ENCODE measurements at regions not wholly inside any gene's neighbourhood (a gene's known extent, or its start where the extent isn't known, plus 50 kb on each side); places are given as distances from the start of the nearest gene placed in this dataset.

DNA sequence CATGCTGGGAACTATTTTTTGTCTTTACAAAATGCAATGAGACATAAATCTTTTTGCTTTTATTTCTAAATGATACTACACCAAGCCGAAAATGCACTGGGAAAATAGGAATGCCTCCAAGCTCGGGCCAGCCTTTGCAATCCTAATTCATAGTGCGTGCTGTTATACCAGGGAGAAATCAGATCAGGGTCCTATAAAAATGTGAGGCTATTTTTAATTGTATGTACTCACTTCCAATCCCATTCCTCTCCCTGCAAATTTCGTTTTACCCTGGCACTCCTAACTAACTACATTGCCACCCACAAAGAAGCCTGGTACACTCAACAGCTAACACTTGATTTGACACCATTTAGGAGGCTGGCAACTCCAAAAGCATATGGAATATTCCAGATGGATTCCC, 350.6 kb upstream of the ZFP64 start:
- ChIA-PET POLR2A (no interaction called here), CTCF (no interaction called here)
- TF ChIP-seq POLR2AphosphoS5 (IDR thresholded peaks at IDR 0.05; ENCODE audit: low read depth, low read length) (no peak), TCF7L2 (IDR thresholded peaks at IDR 0.05; ENCODE audit: low read depth, low read length) (no peak), SIN3A (IDR thresholded peaks at IDR 0.05; ENCODE audit: borderline replicate concordance, insufficient read depth, low read depth, low read length) (no peak)
- TF ChIP-seq, protein P1, sequence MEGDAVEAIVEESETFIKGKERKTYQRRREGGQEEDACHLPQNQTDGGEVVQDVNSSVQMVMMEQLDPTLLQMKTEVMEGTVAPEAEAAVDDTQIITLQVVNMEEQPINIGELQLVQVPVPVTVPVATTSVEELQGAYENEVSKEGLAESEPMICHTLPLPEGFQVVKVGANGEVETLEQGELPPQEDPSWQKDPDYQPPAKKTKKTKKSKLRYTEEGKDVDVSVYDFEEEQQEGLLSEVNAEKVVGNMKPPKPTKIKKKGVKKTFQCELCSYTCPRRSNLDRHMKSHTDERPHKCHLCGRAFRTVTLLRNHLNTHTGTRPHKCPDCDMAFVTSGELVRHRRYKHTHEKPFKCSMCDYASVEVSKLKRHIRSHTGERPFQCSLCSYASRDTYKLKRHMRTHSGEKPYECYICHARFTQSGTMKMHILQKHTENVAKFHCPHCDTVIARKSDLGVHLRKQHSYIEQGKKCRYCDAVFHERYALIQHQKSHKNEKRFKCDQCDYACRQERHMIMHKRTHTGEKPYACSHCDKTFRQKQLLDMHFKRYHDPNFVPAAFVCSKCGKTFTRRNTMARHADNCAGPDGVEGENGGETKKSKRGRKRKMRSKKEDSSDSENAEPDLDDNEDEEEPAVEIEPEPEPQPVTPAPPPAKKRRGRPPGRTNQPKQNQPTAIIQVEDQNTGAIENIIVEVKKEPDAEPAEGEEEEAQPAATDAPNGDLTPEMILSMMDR (IDR thresholded peaks at IDR 0.05): no peak
- TF ChIP-seq, protein P2, sequence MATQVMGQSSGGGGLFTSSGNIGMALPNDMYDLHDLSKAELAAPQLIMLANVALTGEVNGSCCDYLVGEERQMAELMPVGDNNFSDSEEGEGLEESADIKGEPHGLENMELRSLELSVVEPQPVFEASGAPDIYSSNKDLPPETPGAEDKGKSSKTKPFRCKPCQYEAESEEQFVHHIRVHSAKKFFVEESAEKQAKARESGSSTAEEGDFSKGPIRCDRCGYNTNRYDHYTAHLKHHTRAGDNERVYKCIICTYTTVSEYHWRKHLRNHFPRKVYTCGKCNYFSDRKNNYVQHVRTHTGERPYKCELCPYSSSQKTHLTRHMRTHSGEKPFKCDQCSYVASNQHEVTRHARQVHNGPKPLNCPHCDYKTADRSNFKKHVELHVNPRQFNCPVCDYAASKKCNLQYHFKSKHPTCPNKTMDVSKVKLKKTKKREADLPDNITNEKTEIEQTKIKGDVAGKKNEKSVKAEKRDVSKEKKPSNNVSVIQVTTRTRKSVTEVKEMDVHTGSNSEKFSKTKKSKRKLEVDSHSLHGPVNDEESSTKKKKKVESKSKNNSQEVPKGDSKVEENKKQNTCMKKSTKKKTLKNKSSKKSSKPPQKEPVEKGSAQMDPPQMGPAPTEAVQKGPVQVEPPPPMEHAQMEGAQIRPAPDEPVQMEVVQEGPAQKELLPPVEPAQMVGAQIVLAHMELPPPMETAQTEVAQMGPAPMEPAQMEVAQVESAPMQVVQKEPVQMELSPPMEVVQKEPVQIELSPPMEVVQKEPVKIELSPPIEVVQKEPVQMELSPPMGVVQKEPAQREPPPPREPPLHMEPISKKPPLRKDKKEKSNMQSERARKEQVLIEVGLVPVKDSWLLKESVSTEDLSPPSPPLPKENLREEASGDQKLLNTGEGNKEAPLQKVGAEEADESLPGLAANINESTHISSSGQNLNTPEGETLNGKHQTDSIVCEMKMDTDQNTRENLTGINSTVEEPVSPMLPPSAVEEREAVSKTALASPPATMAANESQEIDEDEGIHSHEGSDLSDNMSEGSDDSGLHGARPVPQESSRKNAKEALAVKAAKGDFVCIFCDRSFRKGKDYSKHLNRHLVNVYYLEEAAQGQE (IDR thresholded peaks at IDR 0.05; ENCODE audit: insufficient read depth in 1 of 2, low read depth in 2 of 2, low read length in 1 of 2): no peak
- Histone ChIP-seq H3K4me1 (ENCODE audit: control insufficient read depth, insufficient read depth, low read length) (no peaks in the 10 kb centered on the region), H3K27me3 (ENCODE audit: control insufficient read depth, insufficient read depth, low read length) (no peaks in the 10 kb centered on the region), H3K36me3 (ENCODE audit: control insufficient read depth, insufficient read depth, low read length) (no peaks in the 10 kb centered on the region), H3K9me3 (ENCODE audit: control insufficient read depth, insufficient read depth, low read depth, low read length) (no peaks in the 10 kb centered on the region), H3K4me3 (ENCODE audit: low read depth in 2 of 2, low read length in 2 of 2) (no peak overlapping the region), H3K27ac (ENCODE audit: low read length) (no peak overlapping the region)
- in situ Hi-C loops (cut with HindIII; ENCODE audit: low pct_unique_long_range_greater_than_20kb, low sequenced_read_pairs) (no loop called here), intact Hi-C loops (cut with micrococcal nuclease; ENCODE audit: unreplicated experiment) (no loop called here)
- BruUV-seq (replicated peaks): no TSS peak
- DNase-seq (ENCODE audit: low read depth, low spot score) (no peak), ATAC-seq (no peak)

DNA sequence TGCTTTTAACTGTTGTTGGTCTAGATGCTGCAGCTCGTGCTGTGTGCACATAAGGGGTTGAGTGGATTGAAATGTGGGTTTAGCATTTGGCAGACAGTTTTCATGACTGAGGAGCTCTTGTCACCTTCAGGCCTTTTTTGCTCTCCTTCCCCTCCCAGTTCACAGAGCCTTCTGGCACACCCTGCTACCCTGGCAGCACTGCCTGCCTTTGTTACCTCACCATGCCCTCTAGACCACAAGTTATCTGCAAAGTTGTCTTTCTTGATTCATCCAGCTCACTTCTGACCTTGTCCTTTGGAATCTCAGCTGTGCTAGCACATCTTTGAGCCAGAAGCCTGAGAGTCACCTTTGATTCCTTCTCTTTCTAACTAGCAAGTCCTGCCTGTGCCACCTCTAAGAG, 348.9 kb upstream of the ZFP64 start:
- TF ChIP-seq TCF7L2 (IDR thresholded peaks at IDR 0.05; ENCODE audit: low read depth, low read length): no peak
- no peak for TF ChIP-seq SIN3A (IDR thresholded peaks at IDR 0.05; ENCODE audit: borderline replicate concordance, insufficient read depth, low read depth, low read length)
- Histone ChIP-seq H3K9me3 (ENCODE audit: control insufficient read depth, insufficient read depth, low read depth, low read length) (no peaks in the 10 kb centered on the region), H3K36me3 (ENCODE audit: control insufficient read depth, insufficient read depth, low read length) (no peaks in the 10 kb centered on the region), H3K4me3 (ENCODE audit: low read depth in 2 of 2, low read length in 2 of 2) (no peak overlapping the region), H3K27ac (ENCODE audit: low read length) (no peak overlapping the region), H3K4me1 (ENCODE audit: control insufficient read depth, insufficient read depth, low read length) (no peaks in the 10 kb centered on the region), H3K27me3 (ENCODE audit: control insufficient read depth, insufficient read depth, low read length) (no peaks in the 10 kb centered on the region)
- CTCF ChIA-PET: no interaction called here
- in situ Hi-C loops (cut with HindIII; ENCODE audit: low pct_unique_long_range_greater_than_20kb, low sequenced_read_pairs) (no loop called here), intact Hi-C loops (cut with micrococcal nuclease; ENCODE audit: unreplicated experiment) (no loop called here)
- no TSS peak for BruUV-seq (replicated peaks)
- no peak for ATAC-seq
- POLR2A ChIA-PET: interaction anchor here (0.5 kb wide), 1 partner anchor 538 kb away, joined by 3 read pairs; no protein-coding TSS in a partner anchor
- DNase-seq (ENCODE audit: low read depth, low spot score): no peak

DNA sequence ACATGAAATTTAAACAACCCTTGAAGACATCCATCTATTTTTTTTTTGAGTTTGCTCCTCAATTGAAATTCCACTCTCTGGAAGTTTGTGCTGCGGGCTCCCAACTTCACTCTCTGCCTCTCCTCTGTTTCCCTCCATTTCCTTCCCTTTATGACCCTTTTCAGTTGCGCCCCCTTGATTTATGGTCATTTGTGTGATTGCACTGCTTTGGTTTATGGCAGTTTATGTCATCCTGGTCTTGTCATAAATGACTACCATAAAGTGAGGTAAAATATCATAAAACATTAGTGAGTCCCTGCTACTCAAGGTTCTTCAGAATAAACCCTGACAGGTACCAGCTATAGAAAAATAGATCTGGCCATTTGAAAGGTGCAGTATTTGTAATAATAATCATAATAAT, 348.3 kb upstream of the ZFP64 start:
- Histone ChIP-seq H3K4me1 (ENCODE audit: control insufficient read depth, insufficient read depth, low read length) (no peaks in the 10 kb centered on the region), H3K27me3 (ENCODE audit: control insufficient read depth, insufficient read depth, low read length) (no peaks in the 10 kb centered on the region), H3K27ac (ENCODE audit: low read length) (no peak overlapping the region), H3K4me3 (ENCODE audit: low read depth in 2 of 2, low read length in 2 of 2) (no peak overlapping the region), H3K36me3 (ENCODE audit: control insufficient read depth, insufficient read depth, low read length) (no peaks in the 10 kb centered on the region), H3K9me3 (ENCODE audit: control insufficient read depth, insufficient read depth, low read depth, low read length) (no peaks in the 10 kb centered on the region)
- POLR2A ChIA-PET: no interaction called here
- ATAC-seq: no peak
- in situ Hi-C loops (cut with HindIII; ENCODE audit: low pct_unique_long_range_greater_than_20kb, low sequenced_read_pairs) (no loop called here), intact Hi-C loops (cut with micrococcal nuclease; ENCODE audit: unreplicated experiment) (no loop called here)
- no peak for DNase-seq (ENCODE audit: low read depth, low spot score)
- BruUV-seq (replicated peaks): no TSS peak
- TF ChIP-seq TCF7L2 (IDR thresholded peaks at IDR 0.05; ENCODE audit: low read depth, low read length): no peak
- TF ChIP-seq, protein P2 (IDR thresholded peaks at IDR 0.05; ENCODE audit: insufficient read depth in 1 of 2, low read depth in 2 of 2, low read length in 1 of 2): no peak
- TF ChIP-seq, protein P1 (IDR thresholded peaks at IDR 0.05): no peak
- TF ChIP-seq SIN3A (IDR thresholded peaks at IDR 0.05; ENCODE audit: borderline replicate concordance, insufficient read depth, low read depth, low read length): no peak
- TF ChIP-seq POLR2AphosphoS5 (IDR thresholded peaks at IDR 0.05; ENCODE audit: low read depth, low read length): no peak
- CTCF ChIA-PET: no interaction called here
